Activated CD4-positive, alpha-beta T cell treated with anti-CD3 and anti-CD28 coated beads for 36 hours (primary cell): ENCODE measurements at regions not wholly inside any gene's neighbourhood (a gene's known extent, or its start where the extent isn't known, plus 50 kb on each side); places are given as distances from the start of the nearest gene placed in this dataset.

Experiments
- ATAC-seq: fragments of 200-7000 bp; cut with Tn5 transposase; one replicate; pipeline ENCODE4 v1.10.0; 2021; ENCODE audit warnings: mild to moderate bottlenecking, moderate library complexity
- CTCF ChIA-PET: fragments of 350-600 bp; sonication (Branson Sonifier 250); formaldehyde crosslinking; loops from one replicate; lab custom pipeline; 2021; ENCODE audit warnings: antibody characterized with exemption; lab: Charles Lee
- POLR2A ChIA-PET: fragments of 350-600 bp; sonication (Branson Sonifier 250); formaldehyde crosslinking; loops from one replicate; lab custom pipeline; 2021; ENCODE audit warnings: antibody characterized with exemption, inconsistent platforms; lab: Charles Lee
- DNase-seq: peaks from one replicate; pipeline ENCODE4 v3.0.0-alpha.2; 2020
- H3K27ac Mint-ChIP-seq: one replicate; pipeline ENCODE4 v1.8.0; 2021; ENCODE audit warnings: mixed read lengths
- H3K27me3 Mint-ChIP-seq: one replicate; pipeline ENCODE4 v1.8.0; 2021; ENCODE audit warnings: mixed read lengths
- H3K36me3 Mint-ChIP-seq: one replicate; pipeline ENCODE4 v1.8.0; 2021; ENCODE audit warnings: low read depth, mixed read lengths
- H3K4me1 Mint-ChIP-seq: one replicate; pipeline ENCODE4 v1.8.0; 2021; ENCODE audit warnings: mixed read lengths
- H3K4me3 Mint-ChIP-seq: one replicate; pipeline ENCODE4 v1.8.0; 2021; ENCODE audit warnings: mild to moderate bottlenecking, moderate library complexity, mixed read lengths
- H3K9me3 Mint-ChIP-seq: one replicate; pipeline ENCODE4 v1.8.0; 2021; ENCODE audit warnings: low read depth, mixed read lengths
- intact Hi-C, 2 experiments: fragments of 100-400 bp; cut with DNase I in 1 of 2; cut with micrococcal nuclease in 1 of 2; formaldehyde crosslinking; loops; one replicate each; pipeline versions ENCODE4 v1.14.2 to v1.15.1; 2022 to 2024; cut with DNase I, micrococcal nuclease

DNA sequence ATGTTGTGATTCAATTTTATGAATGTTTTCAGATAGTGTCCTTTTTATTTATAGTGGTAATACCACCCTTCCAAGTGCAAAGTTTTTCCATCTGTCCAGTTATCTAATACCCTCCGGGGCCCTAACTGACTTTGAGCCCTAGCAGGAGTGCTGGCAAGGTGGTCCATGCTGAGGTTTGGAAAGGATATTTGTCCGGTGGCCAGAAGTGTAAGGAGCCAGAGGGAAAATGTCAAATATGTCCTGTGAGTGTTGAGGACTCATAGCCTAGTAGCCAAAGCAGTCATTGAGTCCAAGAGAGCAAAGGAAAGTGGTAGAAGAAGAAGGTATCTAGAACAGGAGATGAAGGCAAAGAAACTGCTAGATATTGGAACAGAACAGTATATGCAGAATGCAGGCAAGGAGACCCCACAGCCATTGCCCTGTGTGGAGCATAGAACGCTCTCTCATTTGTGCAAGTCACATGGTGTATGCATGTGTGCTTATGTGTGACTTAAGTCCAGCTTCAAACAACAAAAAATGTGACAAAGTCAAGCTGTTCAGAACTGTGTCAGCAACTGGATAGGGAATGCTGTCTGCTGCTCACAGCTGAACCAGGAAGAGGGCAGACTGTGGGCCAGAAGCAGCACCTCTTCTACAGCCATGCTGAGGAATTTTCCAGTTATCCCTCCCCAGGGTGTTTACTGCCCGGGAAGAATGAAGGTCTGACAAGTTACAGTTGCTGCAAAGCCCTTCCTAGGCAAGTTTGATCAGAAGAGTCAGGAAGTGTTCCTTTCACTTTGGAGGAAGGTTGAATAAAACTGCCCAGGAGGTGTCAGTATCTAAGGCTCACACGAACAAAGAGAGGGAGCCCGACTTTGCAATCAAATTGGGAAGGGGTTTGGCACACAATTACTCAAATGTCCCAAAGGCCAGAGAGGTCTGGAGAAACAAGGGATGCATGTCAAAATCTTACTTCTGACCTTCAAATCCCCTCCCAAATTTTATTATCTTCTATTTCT, 463.3 kb upstream of the DMAC1 start:
- intact Hi-C loops = no loop called here
- no peaks in the 10 kb centered on the region for H3K4me1 Mint-ChIP-seq
- CTCF ChIA-PET = no interaction called here
- no peaks in the 10 kb centered on the region for H3K27me3 Mint-ChIP-seq
- no peak for ATAC-seq
- POLR2A ChIA-PET = no interaction called here
- no peak for DNase-seq
- no peak overlapping the region for H3K4me3 Mint-ChIP-seq
- no peak overlapping the region for H3K27ac Mint-ChIP-seq
- H3K9me3 Mint-ChIP-seq = no peaks in the 10 kb centered on the region
- H3K36me3 Mint-ChIP-seq = no peaks in the 10 kb centered on the region

DNA sequence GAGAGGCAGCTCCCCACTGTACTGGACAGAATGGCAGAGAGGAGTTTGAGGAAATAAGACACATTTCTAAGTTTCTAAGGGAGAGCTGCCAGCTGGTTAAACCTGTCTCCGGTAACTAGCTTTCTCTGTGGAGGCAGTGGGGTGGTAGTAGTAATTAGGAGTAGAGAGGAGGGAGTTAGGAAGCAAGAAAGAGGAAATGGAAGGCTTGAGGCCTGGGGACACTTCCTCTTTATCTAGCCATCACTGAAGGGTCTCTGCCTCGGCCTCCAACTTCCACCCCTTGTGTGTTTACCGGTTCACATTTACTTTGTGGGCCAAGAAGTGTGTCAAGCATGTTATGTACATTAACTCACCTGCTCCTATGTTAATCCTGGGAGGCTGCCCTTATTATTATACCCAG, 462.2 kb upstream of the DMAC1 start:
- H3K4me1 Mint-ChIP-seq = no peaks in the 10 kb centered on the region
- no peak overlapping the region for H3K27ac Mint-ChIP-seq
- POLR2A ChIA-PET = no interaction called here
- intact Hi-C loops = no loop called here
- H3K9me3 Mint-ChIP-seq = no peaks in the 10 kb centered on the region
- DNase-seq (no peak), ATAC-seq (no peak)
- no peak overlapping the region for H3K4me3 Mint-ChIP-seq
- CTCF ChIA-PET = interaction anchor here (0.7 kb wide), 1 partner anchor 72 kb away, joined by 3 read pairs; no protein-coding TSS in a partner anchor
- no peaks in the 10 kb centered on the region for H3K27me3 Mint-ChIP-seq
- H3K36me3 Mint-ChIP-seq = no peaks in the 10 kb centered on the region

DNA sequence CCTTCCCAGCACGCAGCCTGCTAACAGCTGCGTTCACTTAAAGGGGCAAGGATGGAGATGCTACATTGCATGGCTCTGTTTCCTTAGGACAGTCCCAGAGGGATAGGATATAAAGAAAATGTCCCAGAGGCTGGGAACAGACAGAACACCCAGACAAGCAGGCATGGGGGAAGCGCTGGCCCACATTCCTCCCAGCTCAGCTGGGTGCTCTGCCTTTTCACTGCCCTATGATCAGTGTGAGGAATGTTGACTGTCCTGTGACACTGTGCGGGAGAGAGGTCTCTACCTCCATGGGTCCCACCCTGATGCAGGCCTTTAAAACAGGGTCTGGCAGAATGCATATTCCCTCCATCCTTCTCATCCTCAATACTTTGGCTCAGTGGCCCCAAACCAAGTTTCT, 459.4 kb upstream of the DMAC1 start:
- H3K27ac Mint-ChIP-seq = no peak overlapping the region
- intact Hi-C loops = no loop called here
- POLR2A ChIA-PET = no interaction called here
- DNase-seq = no peak
- no peaks in the 10 kb centered on the region for H3K36me3 Mint-ChIP-seq
- no peaks in the 10 kb centered on the region for H3K27me3 Mint-ChIP-seq
- H3K4me3 Mint-ChIP-seq = no peak overlapping the region
- H3K9me3 Mint-ChIP-seq = no peaks in the 10 kb centered on the region
- CTCF ChIA-PET = no interaction called here
- ATAC-seq = no peak
- no peaks in the 10 kb centered on the region for H3K4me1 Mint-ChIP-seq

DNA sequence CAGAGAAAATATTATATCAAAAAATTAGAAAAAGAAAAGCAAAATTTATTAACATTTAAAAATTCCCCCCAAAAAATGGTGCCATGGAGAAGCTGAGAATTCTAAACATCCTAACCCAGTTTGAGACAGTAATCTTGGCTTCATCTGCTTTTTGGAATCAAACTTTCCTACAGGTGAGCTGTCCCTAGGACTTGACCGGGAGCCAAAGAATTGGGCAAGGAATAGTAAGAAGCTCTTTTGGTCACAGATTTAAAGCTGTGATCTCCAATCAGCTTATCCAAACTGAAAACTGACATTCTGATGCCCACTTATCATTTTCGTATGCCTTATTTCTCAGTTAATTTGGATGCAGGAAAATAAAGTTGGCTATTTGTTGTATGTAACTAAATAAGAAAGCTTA, 457.3 kb upstream of the DMAC1 start:
- Mint-ChIP-seq H3K36me3 (no peaks in the 10 kb centered on the region), H3K4me3 (no peak overlapping the region), H3K27me3 (no peaks in the 10 kb centered on the region), H3K4me1 (no peaks in the 10 kb centered on the region), H3K27ac (no peak overlapping the region), H3K9me3 (no peaks in the 10 kb centered on the region)
- CTCF ChIA-PET = interaction anchor here (1.4 kb wide), 1 partner anchor 9 kb away, joined by 3 read pairs; no protein-coding TSS in a partner anchor
- POLR2A ChIA-PET = no interaction called here
- DNase-seq (no peak), ATAC-seq (no peak)
- intact Hi-C loops = no loop called here

DNA sequence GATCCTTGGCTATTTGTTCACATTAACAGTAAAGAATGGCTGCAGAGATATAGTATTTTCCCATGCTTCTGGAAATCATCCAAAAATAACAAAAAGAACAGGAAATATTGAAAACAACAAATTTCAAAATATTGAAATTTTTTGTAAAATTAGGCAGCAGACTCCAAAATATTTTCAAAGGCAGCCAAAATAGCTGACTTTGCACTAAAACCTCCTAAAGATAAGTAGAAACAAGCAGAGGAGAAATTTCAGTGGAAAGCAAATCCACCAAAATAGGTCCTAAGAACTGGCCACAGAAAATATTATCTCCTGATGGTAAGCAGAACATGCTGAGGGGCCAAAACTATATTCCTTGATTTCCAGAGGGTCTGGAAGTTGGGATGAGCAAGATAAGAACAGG, 456.3 kb upstream of the DMAC1 start:
- ChIA-PET POLR2A (no interaction called here), CTCF (no interaction called here)
- no peak for ATAC-seq
- DNase-seq = no peak
- Mint-ChIP-seq H3K4me3 (no peak overlapping the region), H3K36me3 (no peaks in the 10 kb centered on the region), H3K9me3 (no peaks in the 10 kb centered on the region), H3K27me3 (no peaks in the 10 kb centered on the region), H3K4me1 (no peaks in the 10 kb centered on the region), H3K27ac (no peak overlapping the region)
- intact Hi-C loops = no loop called here

DNA sequence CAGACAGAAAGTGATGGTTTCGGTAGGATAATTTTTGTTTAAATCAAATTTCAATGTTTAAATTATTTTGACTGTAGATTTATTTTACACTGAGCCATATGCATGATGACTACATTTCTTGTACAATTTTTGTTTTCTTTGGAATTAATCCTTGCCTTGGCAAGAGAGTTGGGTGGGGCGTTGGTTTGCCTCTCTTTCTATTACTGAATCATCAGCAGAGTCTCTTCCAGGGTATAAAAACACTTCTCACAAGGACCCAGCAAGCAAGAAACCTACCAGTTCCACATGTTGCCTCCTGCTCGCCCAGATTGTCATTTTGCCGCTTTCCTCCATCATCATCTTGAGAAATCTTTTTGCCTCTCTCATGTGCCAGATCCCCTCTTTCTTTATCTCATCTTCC, 455.0 kb upstream of the DMAC1 start:
- no peak overlapping the region for H3K4me3 Mint-ChIP-seq
- no peaks in the 10 kb centered on the region for H3K9me3 Mint-ChIP-seq
- POLR2A ChIA-PET = interaction anchor here (0.6 kb wide), 2 partner anchors 14 to 1818 kb away, joined by 4 to 5 read pairs; no protein-coding TSS in a partner anchor
- intact Hi-C loops = no loop called here
- H3K27me3 Mint-ChIP-seq = no peaks in the 10 kb centered on the region
- H3K4me1 Mint-ChIP-seq = no peaks in the 10 kb centered on the region
- no peak overlapping the region for H3K27ac Mint-ChIP-seq
- DNase-seq (no peak), ATAC-seq (no peak)
- no peaks in the 10 kb centered on the region for H3K36me3 Mint-ChIP-seq
- CTCF ChIA-PET = no interaction called here

DNA sequence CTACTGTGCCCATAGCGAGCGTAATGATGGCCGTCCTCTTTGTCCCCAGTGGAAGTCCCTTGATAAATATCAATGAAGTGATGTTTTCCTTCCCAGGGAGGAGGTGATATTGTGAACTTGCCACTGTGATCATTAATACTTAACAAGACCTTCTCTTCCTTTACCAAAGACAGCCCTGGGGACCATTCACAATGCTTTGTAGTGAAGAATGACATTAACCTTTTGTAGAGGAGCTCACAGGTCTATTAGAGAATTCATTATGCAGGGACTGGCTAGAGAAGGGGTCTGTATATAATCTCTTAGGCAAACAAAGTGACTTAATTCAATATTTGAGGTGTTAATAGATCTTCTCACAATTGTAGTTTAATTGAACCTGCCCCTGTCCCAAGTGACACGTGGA, 452.9 kb upstream of the DMAC1 start:
- ATAC-seq = no peak
- ChIA-PET CTCF (no interaction called here), POLR2A (no interaction called here)
- Mint-ChIP-seq H3K4me1 (no peaks in the 10 kb centered on the region), H3K4me3 (no peak overlapping the region), H3K36me3 (no peaks in the 10 kb centered on the region), H3K27ac (no peak overlapping the region), H3K27me3 (peaks cover 8% of the 10 kb centered on the region), H3K9me3 (no peaks in the 10 kb centered on the region)
- intact Hi-C loops = no loop called here
- DNase-seq = no peak

DNA sequence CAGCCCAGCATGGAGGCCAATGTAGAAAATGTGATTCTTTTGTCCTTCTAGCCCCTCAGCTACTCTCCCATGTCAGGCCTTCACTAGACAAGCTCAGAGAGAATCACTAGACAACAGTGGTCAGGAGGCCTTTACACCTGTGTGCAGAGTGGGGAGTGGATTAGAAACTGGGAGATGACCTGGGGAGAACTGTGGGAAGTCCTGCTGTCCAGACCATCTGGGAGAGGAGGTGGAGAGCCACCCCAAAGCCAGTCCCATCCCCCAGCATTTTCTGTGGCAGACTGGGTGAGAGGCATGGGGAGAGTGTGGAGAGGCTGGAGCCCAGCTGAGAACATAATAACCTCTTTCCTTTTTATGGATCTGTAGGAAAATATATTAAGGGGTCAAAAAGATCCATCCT, 452.0 kb upstream of the DMAC1 start:
- no peak for DNase-seq
- intact Hi-C loops = no loop called here
- H3K27ac Mint-ChIP-seq = no peak overlapping the region
- no peaks in the 10 kb centered on the region for H3K4me1 Mint-ChIP-seq
- H3K4me3 Mint-ChIP-seq = no peak overlapping the region
- H3K27me3 Mint-ChIP-seq = peaks cover 9% of the 10 kb centered on the region
- no peaks in the 10 kb centered on the region for H3K9me3 Mint-ChIP-seq
- ChIA-PET CTCF (interaction anchor here (1.0 kb wide), 1 partner anchor 13 kb away, joined by 4 read pairs; no protein-coding TSS in a partner anchor), POLR2A (interaction anchor here (0.7 kb wide), 1 partner anchor 373 kb away, joined by 3 read pairs; no protein-coding TSS in a partner anchor)
- no peak for ATAC-seq
- no peaks in the 10 kb centered on the region for H3K36me3 Mint-ChIP-seq

DNA sequence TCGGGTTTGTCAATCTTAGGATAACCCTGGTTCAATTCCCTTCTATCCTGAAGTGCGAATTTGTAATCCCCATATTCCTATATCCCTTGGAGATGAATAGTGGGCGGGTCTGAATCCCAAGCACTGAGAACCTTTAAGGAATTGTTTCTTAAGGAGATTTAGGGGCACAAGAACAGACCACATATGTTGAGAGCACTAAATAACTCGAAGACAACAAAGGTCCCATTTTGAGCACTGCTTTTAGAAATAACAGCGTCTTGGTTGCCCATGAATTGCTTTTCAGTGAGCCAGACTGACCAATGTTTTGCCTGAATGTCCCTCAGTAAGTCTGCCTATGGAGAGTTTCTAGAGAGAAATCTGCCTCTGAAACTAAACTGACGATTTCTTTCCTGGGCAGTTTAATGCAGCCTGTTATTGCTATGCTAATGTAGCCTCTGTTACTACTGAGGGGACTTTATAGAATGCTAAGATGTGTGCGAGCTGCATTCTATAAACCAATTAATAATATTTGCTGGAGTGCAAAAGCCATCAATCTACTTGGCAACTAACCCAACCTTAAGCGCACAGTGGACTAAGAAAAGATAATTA, 445.0 kb upstream of the DMAC1 start:
- Mint-ChIP-seq H3K4me3 (no peak overlapping the region), H3K9me3 (no peaks in the 10 kb centered on the region), H3K4me1 (no peaks in the 10 kb centered on the region), H3K36me3 (no peaks in the 10 kb centered on the region), H3K27me3 (peaks cover 9% of the 10 kb centered on the region), H3K27ac (no peak overlapping the region)
- no peak for DNase-seq
- ChIA-PET POLR2A (no interaction called here), CTCF (no interaction called here)
- intact Hi-C loops = no loop called here
- ATAC-seq = no peak

DNA sequence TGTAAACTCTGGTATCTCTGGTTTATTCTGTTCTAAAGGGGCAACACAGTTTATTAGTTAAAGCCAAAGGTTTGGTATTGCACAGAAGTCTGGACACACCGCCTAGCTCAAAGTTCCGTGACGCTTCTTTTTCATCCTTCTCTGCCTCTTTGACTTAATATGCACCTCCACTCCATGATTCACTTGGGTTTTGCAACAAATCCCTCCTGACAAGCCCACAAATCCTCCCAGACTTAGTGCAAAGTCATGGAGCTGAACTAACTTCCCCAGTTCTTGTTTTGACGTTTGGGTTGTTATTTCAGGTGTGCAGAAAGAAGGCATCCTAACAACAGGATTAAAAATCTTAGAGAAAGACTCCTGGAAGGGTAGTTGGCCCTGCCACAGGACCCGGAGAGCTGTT, 441.6 kb upstream of the DMAC1 start:
- Mint-ChIP-seq H3K27ac (no peak overlapping the region), H3K4me3 (no peak overlapping the region), H3K9me3 (no peaks in the 10 kb centered on the region), H3K4me1 (no peaks in the 10 kb centered on the region), H3K27me3 (peaks cover 2% of the 10 kb centered on the region), H3K36me3 (no peaks in the 10 kb centered on the region)
- ATAC-seq (no peak), DNase-seq (no peak)
- POLR2A ChIA-PET = interaction anchor here (0.6 kb wide), 1 partner anchor 14 kb away, joined by 5 read pairs; no protein-coding TSS in a partner anchor
- intact Hi-C loops = no loop called here
- CTCF ChIA-PET = interaction anchor here (0.8 kb wide), 1 partner anchor 23 kb away, joined by 3 read pairs; no protein-coding TSS in a partner anchor

DNA sequence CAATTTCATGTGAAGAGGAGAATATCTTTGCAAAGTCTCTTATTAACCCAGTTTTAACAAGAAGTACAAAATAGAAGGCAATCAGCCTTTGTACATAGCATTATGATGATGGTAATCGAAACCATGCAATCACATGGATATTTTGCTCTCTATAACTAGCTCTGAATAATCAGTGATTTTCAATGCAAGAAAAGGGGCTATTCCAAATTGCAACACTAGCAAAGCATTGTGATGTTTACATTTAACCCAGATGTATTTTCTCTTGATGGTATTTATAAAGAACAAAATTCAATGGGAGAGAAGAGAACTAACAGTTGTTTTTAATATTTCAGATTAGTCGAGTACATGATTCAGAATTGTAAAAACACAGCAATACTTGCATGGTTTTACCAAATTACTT, 437.5 kb upstream of the DMAC1 start:
- DNase-seq (no peak), ATAC-seq (no peak)
- ChIA-PET CTCF (interaction anchor here (1.3 kb wide), 1 partner anchor 10 kb away, joined by 3 read pairs; no protein-coding TSS in a partner anchor), POLR2A (no interaction called here)
- H3K36me3 Mint-ChIP-seq = no peaks in the 10 kb centered on the region
- H3K27ac Mint-ChIP-seq = no peak overlapping the region
- H3K4me3 Mint-ChIP-seq = no peak overlapping the region
- no peaks in the 10 kb centered on the region for H3K9me3 Mint-ChIP-seq
- H3K4me1 Mint-ChIP-seq = no peaks in the 10 kb centered on the region
- intact Hi-C loops = no loop called here
- H3K27me3 Mint-ChIP-seq = peaks cover 4% of the 10 kb centered on the region

DNA sequence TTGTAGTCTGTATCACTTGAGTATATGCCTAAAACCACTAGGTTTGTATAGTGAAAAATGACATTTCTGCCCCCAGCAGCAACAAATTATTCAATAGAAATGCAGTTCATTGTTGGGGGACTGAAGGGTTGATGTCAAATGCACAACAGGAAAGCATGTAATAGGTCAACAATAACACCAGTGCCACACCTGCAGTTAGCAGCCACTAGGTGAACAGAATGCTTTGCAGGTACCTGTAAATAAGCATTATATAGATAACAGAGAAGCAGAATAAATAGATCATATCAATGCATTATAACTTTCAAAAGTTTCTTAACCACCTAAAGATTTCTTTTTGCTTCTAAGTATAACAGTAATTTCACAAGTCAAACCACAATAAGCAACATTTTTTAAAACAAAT, 435.9 kb upstream of the DMAC1 start:
- Mint-ChIP-seq H3K4me1 (no peaks in the 10 kb centered on the region), H3K27me3 (peaks cover 4% of the 10 kb centered on the region), H3K27ac (no peak overlapping the region), H3K36me3 (no peaks in the 10 kb centered on the region), H3K9me3 (no peaks in the 10 kb centered on the region), H3K4me3 (no peak overlapping the region)
- POLR2A ChIA-PET = no interaction called here
- DNase-seq (no peak), ATAC-seq (no peak)
- intact Hi-C loops = no loop called here
- CTCF ChIA-PET = no interaction called here
